Motor neuron (in vitro differentiated cells): ENCODE measurements at regions not wholly inside any gene's neighbourhood (a gene's known extent, or its start where the extent isn't known, plus 50 kb on each side); places are given as distances from the start of the nearest gene placed in this dataset.
A peak's percentile ranks its signal among the peaks of the same experiment; 100 is the strongest.

Source experiments
- ATAC-seq, 8 experiments: fragments of 200-7000 bp; cut with Tn5 transposase; replicated peaks in 6 of 8; 2 replicates each; pipeline ENCODE4 v1.8.0; 2021; ENCODE audit warnings: mild to moderate bottlenecking in 8 of 8, moderate library complexity in 8 of 8
- H3K27ac ChIP-seq, 2 donors: fragments of 250-450 bp; sonication (Bioruptor Pico); 2 replicates each; pipeline ENCODE4 v1.9.0; 2021; ENCODE audit warnings: antibody characterized with exemption in 2 of 2, mild to moderate bottlenecking in 2 of 2, moderate library complexity in 1 of 2
- H3K4me1 ChIP-seq, 2 donors: fragments of 250-450 bp; sonication (Bioruptor Pico); replicated peaks in 1 of 2; 2 replicates each; pipeline ENCODE4 v1.6.1; 2021; ENCODE audit warnings: antibody characterized with exemption in 2 of 2, mild to moderate bottlenecking in 2 of 2, moderate library complexity in 1 of 2
- H3K4me3 ChIP-seq, 5 donors: fragments of 250-450 bp; sonication (Bioruptor Pico); 2 replicates each; pipeline ENCODE4 v1.9.0; 2021; ENCODE audit warnings: antibody characterized with exemption in 5 of 5, mild to moderate bottlenecking in 5 of 5, moderate library complexity in 4 of 5
- WGBS, 10 experiments: fragments of 450-650 bp; shearing (Covaris generic); methylation state at CpG; one replicate each; pipeline ENCODE4 v1.0.0; 2022; 5-methylcytosine and 5-hydroxymethylcytosine counted together
- in situ Hi-C, 9 experiments: fragments of 400-800 bp; cut with MboI; loops; one replicate each; pipeline ENCODE4 v1.15.0; 2021; ENCODE audit warnings: low sequenced_read_pairs in 9 of 9, low pct_unique_long_range_greater_than_20kb in 2 of 9; ENCODE audit not compliant: unreplicated experiment in 9 of 9

- H3K4me3 ChIP-seq = no peak overlapping the region
- WGBS, 10 experiments = 0 to 100% (median 100%) methylated on average over 1 of the region's 1 CpG; no CpG with 5 or more reads in 1 of the 10 experiments
- no peak overlapping the region for H3K27ac ChIP-seq
- in situ Hi-C loops = no loop called here
- no peaks in the 10 kb centered on the region for H3K4me1 ChIP-seq
- no peak for ATAC-seq
Observed at GRCh38 chr9:117545846-117546245, 131.0 kb upstream of the ASTN2 start.

- H3K4me3 ChIP-seq = no peak overlapping the region
- H3K27ac ChIP-seq = no peak overlapping the region
- in situ Hi-C loops = no loop called here
- no peaks in the 10 kb centered on the region for H3K4me1 ChIP-seq
- no peak for ATAC-seq
- 0 to 50% (median 21%) methylated on average over 1 to 2 of the region's 2 CpGs; no CpG with 5 or more reads in 3 of the 10 experiments for WGBS, 10 experiments
Observed at GRCh38 chr9:117543089-117543488, 128.2 kb upstream of the ASTN2 start.

- no peaks in the 10 kb centered on the region for H3K4me1 ChIP-seq
- in situ Hi-C loops = no loop called here
- ATAC-seq = no peak
- WGBS, 10 experiments = 5 to 86% (median 59%) methylated on average over 2 to 3 of the region's 3 CpGs; no CpG with 5 or more reads in 2 of the 10 experiments
- no peak overlapping the region for H3K4me3 ChIP-seq
- H3K27ac ChIP-seq = no peak overlapping the region
Observed at GRCh38 chr9:117542021-117542420, 127.2 kb upstream of the ASTN2 start.

- WGBS, 10 experiments = 7 to 100% (median 92%) methylated on average over 1 to 4 of the region's 8 CpGs; no CpG with 5 or more reads in 1 of the 10 experiments
Observed at GRCh38 chr9:117541181-117541580, 126.3 kb upstream of the ASTN2 start.

GRCh38 chr9:117535973-117536372, 121.1 kb upstream of the ASTN2 start:
- no peak overlapping the region for H3K27ac ChIP-seq
- no peak overlapping the region for H3K4me3 ChIP-seq
- peak in 3 of 8 experiments; percentile 52 to 94 (median 93) for ATAC-seq
- H3K4me1 ChIP-seq = no peaks in the 10 kb centered on the region
- in situ Hi-C loops = no loop called here

More at GRCh38 chr9:117541181-117541580, 126.3 kb upstream of the ASTN2 start:
- ATAC-seq = no peak
- Histone ChIP-seq H3K4me1 (no peaks in the 10 kb centered on the region), H3K4me3 (no peak overlapping the region), H3K27ac (no peak overlapping the region)
- in situ Hi-C loops = no loop called here

- no peak overlapping the region for H3K4me3 ChIP-seq
- no peak overlapping the region for H3K27ac ChIP-seq
- ATAC-seq = peak in 7 of 8 experiments; percentile 43 to 76 (median 58)
- WGBS, 10 experiments = 0 to 38% (median 11%) methylated on average over 1 to 3 of the region's 3 CpGs; no CpG with 5 or more reads in 1 of the 10 experiments
- H3K4me1 ChIP-seq = no peaks in the 10 kb centered on the region
- in situ Hi-C loops = no loop called here
Observed at GRCh38 chr9:117535434-117535833, 120.6 kb upstream of the ASTN2 start.

- 22 to 100% (median 58%) methylated on average over 1 of the region's 1 CpG; no CpG with 5 or more reads in 4 of the 10 experiments for WGBS, 10 experiments
- ATAC-seq = no peak
- no peak overlapping the region for H3K4me3 ChIP-seq
- no peak overlapping the region for H3K27ac ChIP-seq
- in situ Hi-C loops = no loop called here
- no peaks in the 10 kb centered on the region for H3K4me1 ChIP-seq
Observed at GRCh38 chr9:117528225-117528624, 113.4 kb upstream of the ASTN2 start.

- Histone ChIP-seq H3K4me1 (no peaks in the 10 kb centered on the region), H3K4me3 (no peak overlapping the region), H3K27ac (no peak overlapping the region)
- no peak for ATAC-seq
- 8 to 100% (median 41%) methylated on average over 1 to 2 of the region's 2 CpGs; no CpG with 5 or more reads in 2 of the 10 experiments for WGBS, 10 experiments
- in situ Hi-C loops = no loop called here
Observed at GRCh38 chr9:117526674-117527073, 111.8 kb upstream of the ASTN2 start.

- WGBS, 10 experiments = 0 to 95% (median 60%) methylated on average over 1 to 2 of the region's 2 CpGs; no CpG with 5 or more reads in 1 of the 10 experiments
- peak in 3 of 8 experiments; percentile 74 to 95 (median 94) for ATAC-seq
- Histone ChIP-seq H3K4me3 (no peak overlapping the region), H3K4me1 (no peaks in the 10 kb centered on the region), H3K27ac (no peak overlapping the region)
- in situ Hi-C loops = no loop called here
Observed at GRCh38 chr9:117523531-117524153, 108.8 kb upstream of the ASTN2 start.

- in situ Hi-C loops = no loop called here
- Histone ChIP-seq H3K4me1 (no peaks in the 10 kb centered on the region), H3K4me3 (no peak overlapping the region), H3K27ac (no peak overlapping the region)
- no peak for ATAC-seq
- WGBS, 10 experiments = 13 to 100% (median 82%) methylated on average over 1 to 4 of the region's 4 CpGs
Observed at GRCh38 chr9:117521293-117521692, 106.4 kb upstream of the ASTN2 start.

- in situ Hi-C loops = no loop called here
- H3K4me3 ChIP-seq = no peak overlapping the region
- WGBS, 10 experiments = 14 to 94% (median 72%) methylated on average over 1 to 4 of the region's 4 CpGs; no CpG with 5 or more reads in 2 of the 10 experiments
- no peak for ATAC-seq
- H3K4me1 ChIP-seq = peaks cover 0 to 4% of the 10 kb centered on the region in 2 donors
- no peak overlapping the region for H3K27ac ChIP-seq
Observed at GRCh38 chr9:117516676-117517632, 102.1 kb upstream of the ASTN2 start.

GRCh38 chr9:117511852-117512481, 97.1 kb upstream of the ASTN2 start:
- peak; percentile 32 to 93 (median 60) for ATAC-seq
- Histone ChIP-seq H3K4me3 (no peak overlapping the region), H3K4me1 (peaks cover 0 to 11% of the 10 kb centered on the region in 2 donors), H3K27ac (no peak overlapping the region)
- in situ Hi-C loops = no loop called here
- 25 to 73% (median 49%) methylated on average over 1 to 4 of the region's 4 CpGs for WGBS, 10 experiments

- no peaks in the 10 kb centered on the region for H3K4me1 ChIP-seq
- 5 to 94% (median 82%) methylated on average over 1 to 2 of the region's 2 CpGs; no CpG with 5 or more reads in 3 of the 10 experiments for WGBS, 10 experiments
- no peak for ATAC-seq
- H3K27ac ChIP-seq = no peak overlapping the region
- in situ Hi-C loops = loop anchor here in 1 of 9 experiments (25.0 kb wide), 2 partner anchors 141 to 266 kb away; no protein-coding TSS in a partner anchor
- no peak overlapping the region for H3K4me3 ChIP-seq
Observed at GRCh38 chr9:117496307-117496706, 81.5 kb upstream of the ASTN2 start.
